ENCODE measurements at regions not wholly inside any gene's neighbourhood (a gene's known extent, or its start where the extent isn't known, plus 50 kb on each side); places are given as distances from the start of the nearest gene placed in this dataset.

- DNase-seq, result no peak
Observed at GRCh38 chr9:89863141-89863540, 258.3 kb downstream of the GADD45G start.

DNA sequence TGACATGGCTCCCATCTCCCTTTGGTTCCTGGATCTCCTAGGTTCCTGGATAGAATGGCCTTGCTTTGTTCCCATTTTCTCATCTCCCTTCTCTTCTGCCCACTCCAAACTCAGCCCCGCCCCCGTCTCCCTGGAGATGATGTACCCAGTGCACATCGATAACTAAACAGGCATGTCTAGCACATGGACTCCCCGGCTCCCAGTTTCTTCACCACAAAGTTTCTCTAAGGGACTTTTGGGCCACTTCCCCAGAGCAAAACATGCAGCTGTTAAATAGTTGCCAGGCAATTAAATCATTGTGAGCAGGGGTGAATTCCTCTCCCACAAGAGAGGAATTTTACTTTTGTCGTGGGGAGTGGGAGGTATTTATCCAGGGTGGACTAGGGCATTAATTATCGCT is 259.0 kb downstream of the GADD45G start:
- DNase-seq, result no peak

DNA sequence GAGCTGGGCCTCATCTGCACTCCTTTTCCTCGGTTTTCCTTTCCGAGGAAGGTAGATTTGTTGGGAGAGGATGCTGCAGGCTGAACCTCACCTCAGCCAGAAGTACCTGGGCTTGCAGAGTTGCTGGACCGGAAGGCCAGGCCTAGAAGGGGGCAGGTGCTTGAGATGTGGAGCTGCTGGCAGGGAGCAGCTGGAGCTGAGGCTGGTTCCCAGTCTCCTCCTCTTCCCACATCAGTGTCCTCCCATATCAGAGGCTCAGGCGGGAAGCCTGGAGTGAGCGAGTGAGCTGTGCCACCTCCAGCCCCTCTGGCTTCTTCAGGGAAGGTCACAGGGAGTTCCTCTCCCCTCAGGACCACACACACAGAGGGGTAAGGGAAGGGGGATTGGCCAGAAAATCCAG is 259.4 kb downstream of the GADD45G start:
- DNase-seq, result no peak

GRCh38 chr9:89864731-89865130 is 259.9 kb downstream of the GADD45G start:
- DNase-seq, result no peak

DNA sequence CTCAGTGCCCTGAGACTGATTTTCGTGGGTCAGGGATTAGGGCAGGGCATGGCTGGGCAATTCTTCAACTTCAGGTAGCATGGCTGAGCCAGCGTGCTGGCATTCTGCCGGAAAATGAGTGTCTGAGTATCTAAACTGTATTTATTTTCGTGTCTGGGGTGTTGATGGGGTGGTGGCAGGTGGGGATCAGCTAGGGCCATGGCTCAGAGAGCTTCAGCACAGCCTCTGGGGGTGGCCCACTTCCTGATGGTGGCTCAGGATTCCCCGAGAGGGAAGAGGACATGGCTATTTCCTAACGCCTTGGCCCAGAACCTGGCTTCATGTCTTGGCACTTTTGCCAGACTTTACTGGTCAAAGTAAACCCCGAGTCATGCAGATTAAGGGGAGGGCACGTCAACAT is 260.5 kb downstream of the GADD45G start:
- no peak for DNase-seq

DNA sequence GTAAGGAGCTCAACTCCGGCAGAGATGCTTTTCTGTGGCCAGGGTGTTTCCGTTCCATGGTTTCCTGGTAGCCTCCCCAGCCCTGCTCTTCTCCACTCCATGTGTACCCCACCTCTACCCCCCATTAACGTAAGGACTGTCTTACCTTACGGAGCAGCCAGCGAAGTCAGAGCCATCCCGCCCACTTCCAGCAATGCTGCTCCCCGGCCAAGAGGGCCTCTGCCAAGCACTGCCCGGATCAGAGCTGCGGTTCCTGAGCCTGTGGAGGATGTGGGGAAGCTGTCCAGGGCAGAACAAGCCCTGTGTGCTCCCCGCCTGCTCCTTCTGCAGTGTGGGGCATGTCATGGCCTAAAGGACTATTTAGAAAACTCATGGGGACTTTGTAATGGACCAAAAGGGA is 261.2 kb downstream of the GADD45G start:
- no peak for DNase-seq

- no peak for DNase-seq
Observed at GRCh38 chr9:89866701-89867100, 261.9 kb downstream of the GADD45G start.

GRCh38 chr9:89868100-89868499 is 263.3 kb downstream of the GADD45G start:
- DNase-seq, result no peak

DNA sequence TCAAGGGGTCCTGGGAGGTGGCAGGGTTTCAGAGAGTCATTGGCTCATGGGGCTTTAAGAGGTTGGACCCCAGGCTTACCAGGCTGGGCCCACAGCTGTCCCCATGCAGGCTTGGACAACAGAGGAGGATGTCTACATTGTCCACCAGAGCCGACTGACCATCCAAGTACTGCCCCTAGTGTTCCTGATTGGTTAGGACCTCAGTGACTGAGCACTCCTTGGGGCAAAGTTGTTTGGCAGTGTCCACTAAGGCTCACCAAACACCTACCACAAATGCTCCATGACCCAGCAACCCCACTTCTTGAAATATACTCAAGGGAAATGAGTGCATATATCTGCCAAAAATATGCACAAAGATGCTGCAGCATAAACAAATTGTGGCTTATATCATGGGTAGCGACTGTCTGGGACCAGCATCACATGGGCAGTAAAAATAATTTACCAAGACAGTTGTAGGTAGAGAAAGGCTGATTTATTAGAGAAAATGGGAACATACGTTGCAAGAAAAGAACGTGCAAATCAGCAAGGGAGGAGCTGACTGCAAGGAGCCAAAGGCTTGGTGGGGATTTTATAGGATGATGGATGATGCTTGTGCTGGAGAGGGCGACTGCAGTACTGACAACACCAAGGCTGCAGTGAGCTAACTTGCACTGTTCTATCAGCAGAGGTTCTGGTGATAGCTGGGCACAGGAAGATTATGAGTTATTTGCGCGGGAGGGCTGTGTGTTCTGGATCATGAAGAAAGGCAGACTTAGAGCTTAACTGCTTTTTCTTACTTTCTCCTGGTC is 265.2 kb downstream of the GADD45G start:
- no peak for DNase-seq

DNA sequence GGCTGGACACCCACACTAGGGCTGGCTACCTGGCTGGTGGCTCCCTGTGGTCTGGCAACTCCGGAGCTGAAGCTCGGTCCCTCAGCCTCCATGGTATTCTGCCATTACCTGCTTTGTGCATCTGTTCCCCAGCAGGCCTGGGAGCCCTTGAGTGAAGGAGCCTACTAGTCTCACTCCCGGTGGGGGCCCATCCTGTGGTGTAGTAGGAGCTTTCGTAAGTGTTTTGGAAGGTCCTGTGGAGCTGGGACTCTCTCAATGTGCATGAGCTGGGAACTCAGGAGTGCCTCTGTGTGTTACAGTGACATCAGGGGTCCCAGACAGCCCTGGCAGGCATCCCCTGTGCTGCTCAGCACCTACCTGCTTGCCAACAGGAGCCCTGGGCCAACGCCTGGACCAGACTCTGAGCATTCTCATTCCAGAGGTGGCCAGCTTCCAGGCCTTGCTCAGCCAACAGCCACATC is 267.1 kb downstream of the GADD45G start:
- no peak for DNase-seq

- DNase-seq, result no peak
Observed at GRCh38 chr9:89872426-89872912, 267.7 kb downstream of the GADD45G start.

- no peak for DNase-seq
Observed at GRCh38 chr9:89872913-89873707, 268.3 kb downstream of the GADD45G start.

GRCh38 chr9:89873801-89874200 is 269.0 kb downstream of the GADD45G start:
- DNase-seq, result no peak

DNA sequence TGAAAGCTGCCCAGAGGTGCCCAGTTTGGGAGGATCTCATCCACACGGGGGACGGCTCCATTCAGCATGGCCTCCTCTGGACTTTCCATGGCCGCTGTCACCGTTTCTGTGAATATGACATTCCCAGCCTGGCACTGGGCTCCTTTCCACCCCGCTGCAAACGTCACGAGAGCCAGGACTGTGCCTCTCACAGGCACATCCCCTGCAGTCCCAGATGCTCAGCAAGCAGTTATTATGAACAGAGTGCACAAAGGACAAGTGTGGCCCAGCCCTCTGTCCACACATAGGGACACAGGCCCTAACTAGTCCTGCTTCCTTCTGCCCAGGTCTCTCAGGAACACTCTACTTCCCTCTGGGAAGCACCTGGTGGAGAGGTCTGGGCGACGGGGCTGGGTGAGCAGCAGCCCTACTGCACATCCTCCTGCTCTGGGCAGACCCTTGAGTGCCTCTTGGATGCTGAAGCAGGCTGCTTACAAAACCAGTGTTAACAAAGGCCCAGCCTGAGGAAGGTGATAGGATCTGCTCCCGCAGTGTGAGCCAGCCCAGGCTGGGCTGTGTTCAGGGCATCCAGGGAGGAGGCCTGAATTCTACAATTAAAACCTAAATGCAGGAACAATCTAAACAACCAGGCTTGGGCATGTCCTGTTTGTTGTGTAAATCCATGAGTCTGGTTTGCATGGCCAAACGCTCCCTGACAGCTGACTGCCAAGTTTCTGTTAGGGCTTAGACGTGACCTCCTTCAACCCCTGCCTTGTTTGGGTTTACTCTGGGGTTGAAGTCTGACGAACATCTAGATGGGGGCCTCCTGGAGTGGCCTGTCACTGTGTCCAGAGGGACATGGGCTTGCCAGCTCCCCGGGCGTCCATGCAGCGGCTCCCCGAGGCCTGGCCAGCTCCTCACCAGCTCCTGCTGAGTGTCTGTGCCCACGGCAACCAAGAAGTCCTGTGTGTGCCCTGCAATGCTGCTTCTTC is 269.8 kb downstream of the GADD45G start:
- no peak for DNase-seq

- no peak for DNase-seq
Observed at GRCh38 chr9:89877051-89878002, 272.5 kb downstream of the GADD45G start.

GRCh38 chr9:89878003-89878411 is 273.2 kb downstream of the GADD45G start:
- DNase-seq, result no peak

DNA sequence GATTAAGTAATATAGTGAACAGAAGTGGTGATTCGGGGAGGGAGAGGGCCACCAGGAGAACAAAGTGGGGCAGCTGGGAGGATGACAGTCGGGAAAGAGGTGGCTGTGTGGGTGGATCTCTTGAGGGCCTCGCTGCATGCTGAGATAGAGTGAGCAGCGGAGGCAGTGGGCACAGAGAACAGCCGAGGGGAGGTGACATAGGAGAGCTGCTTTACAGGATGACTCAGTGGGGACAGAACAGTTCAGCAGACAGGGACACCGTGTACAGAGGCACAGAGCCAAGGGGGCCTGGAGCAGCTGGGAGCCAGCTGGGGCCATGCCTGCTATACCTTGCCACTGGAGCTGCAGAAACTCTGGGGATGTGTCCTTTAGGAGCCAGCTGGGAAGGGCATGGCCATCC is 273.9 kb downstream of the GADD45G start:
- DNase-seq, result no peak

DNA sequence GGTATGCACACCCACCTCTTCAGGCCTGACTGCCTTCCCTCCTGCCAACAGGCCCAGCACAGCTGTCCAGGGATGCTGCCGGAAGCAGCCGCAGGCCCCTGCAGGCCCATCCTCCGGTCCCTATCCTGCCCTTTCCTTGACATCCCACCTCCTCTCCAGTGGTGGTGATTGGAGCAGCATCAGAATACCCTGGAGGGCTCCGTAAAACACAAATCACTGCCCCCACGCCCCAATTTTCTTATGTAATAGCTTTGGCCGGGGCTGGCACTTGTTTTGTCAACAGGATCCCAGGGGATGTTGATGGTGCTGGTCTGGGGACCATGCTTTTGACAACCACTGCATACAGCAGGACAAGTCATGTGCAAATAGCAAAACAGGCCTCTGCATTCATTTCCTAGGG is 274.5 kb downstream of the GADD45G start:
- DNase-seq, result no peak

DNA sequence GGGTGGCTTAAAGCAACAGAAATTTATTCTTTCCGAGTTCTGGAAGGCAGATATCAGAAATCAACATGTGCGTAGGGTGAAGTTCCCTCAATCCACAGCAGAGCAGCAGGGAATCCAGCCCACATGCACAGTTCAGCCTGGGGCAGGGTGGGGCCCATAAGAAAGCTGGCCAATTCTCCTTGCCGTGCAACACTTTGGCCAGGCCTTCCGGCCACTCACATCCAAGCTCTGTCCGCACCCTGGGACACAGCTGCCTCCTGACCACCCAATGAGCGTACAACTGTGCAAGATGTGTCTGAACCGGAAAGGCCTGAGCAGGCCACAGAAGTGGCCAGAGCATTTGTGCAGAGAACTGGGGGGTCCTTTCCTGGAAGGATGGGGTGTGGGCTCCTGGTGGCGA is 274.9 kb downstream of the GADD45G start:
- peak; percentile 86 for DNase-seq

GRCh38 chr9:89880161-89880560 is 275.3 kb downstream of the GADD45G start:
- DNase-seq, result no peak

DNA sequence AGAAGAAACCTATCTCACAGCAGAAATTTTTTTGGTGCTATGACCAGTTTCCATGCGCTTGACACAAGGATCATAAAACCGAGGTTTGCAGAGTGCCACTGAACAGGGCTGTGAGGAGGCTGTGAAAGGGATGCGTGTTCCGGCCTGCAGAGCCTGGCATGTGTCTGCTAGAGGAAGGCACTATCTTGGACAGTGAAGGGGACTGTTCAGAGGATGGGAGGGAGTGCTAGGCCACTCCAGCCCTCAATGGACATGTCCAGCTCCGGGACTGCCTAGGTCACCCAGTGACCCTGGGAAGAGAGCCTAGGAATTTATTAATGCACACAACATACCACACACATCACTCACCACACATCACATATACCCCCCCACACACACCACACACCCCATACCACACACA is 275.9 kb downstream of the GADD45G start:
- no peak for DNase-seq
